Retina (tissue), 1 donor: ENCODE measurements at regions not wholly inside any gene's neighbourhood (a gene's known extent, or its start where the extent isn't known, plus 50 kb on each side); places are given as distances from the start of the nearest gene placed in this dataset.

ENCODE experiments used
- DNase-seq: peaks from one replicate; pipeline ENCODE4 v3.0.0-alpha.2; 2016

DNA sequence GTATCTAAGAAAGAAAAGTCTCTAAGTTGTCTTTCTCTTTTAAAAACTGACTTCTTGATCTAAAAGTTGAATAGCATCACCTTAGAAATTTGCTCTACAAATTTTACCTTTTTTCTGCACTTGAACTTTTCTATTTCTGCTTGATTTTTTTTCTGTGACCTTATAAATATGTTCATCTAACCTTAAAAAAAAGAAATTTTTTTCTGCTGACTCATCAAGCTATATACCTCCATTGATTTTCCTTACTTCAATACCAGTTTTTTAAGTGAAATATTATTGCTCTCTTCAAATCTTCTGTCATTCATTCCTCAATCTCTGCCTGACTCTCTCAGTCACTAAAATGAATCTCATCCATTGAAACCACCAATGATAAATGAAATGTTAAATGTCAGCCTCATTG, 910.1 kb downstream of the GALC start:
- DNase-seq = no peak

- DNase-seq = no peak
Observed at GRCh38 chr14:87081004-87081403, 912.0 kb downstream of the GALC start.

- no peak for DNase-seq
Observed at GRCh38 chr14:87080146-87080545, 912.8 kb downstream of the GALC start.

- no peak for DNase-seq
Observed at GRCh38 chr14:87079416-87079815, 913.6 kb downstream of the GALC start.

DNA sequence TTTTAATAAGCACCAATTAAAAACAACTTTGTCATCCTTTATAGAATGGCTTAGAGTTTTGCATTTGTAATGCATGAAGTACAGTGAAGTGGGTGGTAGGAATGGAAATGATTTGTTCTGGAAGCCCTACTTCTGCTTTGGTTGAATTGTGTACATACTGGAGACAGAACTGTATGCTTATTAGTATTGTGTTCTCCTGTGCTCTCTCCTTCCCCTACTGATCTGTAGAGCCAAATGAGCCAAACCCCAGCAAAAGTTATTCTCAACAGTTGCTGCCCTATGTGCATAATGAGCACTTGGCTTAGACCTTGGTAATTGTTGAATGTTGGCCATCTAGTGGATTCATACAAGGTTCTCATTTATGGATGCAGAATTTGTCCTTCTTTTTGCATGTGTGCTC, 916.1 kb downstream of the GALC start:
- DNase-seq = no peak

DNA sequence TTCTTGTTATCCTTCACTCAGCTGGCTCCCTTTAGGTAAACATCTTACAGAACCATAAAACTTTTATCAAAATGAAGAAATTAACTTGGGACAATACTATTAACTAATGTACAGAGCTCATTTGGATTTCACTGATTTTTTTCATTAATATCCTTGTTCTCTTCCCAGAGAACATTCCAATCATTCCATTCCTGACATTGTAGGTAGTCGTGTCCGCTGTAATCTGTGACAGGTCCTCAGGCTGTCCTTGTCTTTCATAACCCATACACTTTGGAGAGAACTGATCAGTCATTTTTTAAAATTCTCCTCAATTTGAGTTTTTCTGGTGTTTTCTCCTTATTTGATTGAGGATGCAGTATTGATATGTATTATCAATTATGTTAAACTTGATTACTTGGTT, 916.8 kb downstream of the GALC start:
- no peak for DNase-seq

- no peak for DNase-seq
Observed at GRCh38 chr14:87073880-87074570, 919.0 kb downstream of the GALC start.

DNA sequence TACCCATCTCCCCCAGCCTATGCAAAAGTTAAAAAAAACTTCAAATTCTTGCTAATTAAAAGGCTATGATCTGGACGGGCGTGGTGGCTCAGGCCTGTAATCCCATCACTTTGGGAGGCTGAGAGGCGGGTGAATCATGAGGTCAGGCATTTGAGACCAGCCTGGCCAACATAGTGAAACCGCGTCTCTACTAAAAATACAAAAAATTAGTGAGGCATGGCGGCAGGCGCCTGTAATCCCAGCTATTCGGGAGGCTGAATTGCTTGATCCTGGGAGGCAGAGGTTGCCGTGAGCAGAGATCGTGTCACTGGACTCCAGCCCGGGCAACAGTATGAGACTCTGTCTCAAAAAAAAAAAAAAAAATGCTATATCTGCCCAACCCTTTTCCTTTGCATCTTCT, 925.4 kb downstream of the GALC start:
- DNase-seq = no peak

- DNase-seq = no peak
Observed at GRCh38 chr14:87067061-87067460, 925.9 kb downstream of the GALC start.

DNA sequence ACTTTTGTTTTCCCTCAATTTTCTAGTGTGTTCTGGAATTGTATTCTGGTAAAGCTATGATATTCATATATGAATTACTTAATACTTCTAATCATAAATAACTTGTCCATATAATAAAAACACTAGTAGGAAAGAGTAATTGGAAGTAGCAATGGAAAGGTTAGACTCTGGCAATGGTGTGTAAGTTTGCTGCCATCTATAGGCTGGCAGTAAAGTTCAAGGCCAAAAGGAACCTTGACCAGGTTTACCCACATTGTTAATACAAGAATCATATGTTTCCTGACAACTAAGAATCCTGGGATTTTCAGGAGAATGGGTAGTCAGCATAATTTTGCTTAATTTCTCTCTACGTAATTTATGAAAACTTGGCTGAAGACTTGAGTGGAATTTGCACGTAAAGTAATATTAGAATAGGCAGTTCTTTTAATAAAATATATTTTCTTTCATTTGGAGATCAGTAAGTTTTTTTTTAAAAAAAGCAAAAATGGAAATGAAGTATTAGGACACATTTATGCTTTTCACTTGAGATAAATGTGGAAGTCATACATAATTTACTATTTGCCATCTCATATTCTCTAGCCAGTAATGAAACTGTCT, 926.7 kb downstream of the GALC start:
- no peak for DNase-seq

DNA sequence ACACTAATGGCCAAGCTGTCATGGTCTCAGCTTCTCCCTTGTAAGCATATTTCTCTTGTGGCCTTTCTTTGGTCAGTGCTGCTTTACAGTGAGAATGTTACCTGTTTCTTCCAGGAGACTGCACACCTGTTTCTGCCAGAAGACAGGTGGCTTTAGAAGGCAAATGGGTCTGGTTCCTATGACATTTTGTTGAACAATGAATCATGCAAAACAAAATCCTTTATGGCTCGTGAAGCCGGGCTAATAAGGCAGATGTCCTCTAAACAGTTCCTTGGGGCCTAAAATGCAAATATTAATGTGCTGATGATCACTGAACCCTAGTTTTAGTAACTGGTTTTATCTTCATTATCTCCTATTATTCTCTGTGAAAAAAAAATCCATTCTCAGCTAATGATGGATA, 927.6 kb downstream of the GALC start:
- DNase-seq = no peak

DNA sequence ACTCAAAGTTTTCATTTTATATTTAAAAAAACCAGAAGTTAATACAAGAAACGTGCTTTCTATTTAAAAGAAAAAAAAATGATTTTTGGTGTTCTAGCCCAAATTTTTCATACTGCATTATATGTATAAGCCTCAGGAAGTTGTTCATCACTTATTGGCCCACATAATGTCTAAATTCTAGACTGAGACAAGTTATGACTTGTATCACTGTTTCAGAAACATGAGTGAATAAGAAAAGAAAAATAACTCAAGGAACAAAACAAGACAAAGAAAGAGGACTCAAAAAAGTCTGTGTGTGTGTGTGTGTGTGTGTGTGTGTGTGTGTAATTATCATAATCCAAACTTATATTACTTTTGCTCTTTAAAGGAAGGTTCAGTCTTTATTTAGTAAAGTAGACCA, 929.8 kb downstream of the GALC start:
- no peak for DNase-seq

DNA sequence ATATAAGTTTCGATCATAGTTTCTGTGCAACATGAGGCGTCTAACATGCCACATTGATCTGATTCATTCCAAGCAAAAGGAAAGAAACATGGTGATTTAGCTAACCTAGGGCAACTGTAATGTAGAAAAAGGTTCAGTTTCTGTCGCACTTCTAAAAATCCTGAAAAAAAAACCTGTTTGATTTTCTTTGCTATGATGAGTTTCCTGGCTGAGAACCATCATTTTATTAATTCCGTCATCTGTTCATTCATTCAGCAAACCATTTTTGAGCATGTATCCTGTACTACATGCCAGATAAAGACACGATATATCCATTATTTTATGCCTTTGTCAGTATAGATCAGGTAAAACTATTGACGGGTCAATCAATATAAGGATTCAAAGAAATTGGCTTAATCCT, 932.6 kb downstream of the GALC start:
- DNase-seq = no peak

DNA sequence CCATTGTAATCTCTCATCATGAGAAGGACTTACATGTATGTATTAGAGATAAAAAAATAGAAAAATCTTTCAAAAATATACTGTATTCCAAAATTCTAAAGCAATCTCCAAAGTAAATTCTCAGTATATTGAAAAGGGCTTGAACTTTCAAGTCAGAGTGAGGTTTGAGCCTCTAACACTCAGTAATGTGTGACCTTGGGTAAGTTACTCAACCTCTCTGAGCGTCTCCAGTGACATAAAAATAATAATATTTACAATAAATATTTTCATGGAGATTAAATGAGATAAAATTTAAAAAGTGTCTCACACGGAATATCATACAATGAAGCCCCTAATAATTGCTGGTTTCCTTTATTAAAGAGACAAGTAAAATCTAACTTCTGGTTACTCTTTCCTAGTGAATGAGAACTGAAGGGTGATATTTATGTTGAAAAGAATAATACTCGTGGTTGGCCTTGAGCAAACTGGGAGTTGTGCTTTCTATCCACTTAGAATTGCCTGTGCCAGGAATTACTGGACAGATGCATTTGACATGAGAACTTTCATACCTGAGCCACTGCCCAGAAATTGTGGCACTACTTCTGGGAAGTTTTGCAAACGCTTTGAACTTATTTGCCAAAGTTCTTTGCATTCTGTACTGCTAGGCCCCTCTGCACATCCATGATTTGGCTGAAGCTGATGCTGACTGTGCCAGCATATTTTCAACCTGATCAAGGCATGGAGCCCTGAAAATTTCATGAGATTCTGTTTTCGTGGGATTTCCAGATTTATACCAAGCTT, 933.7 kb downstream of the GALC start:
- DNase-seq = no peak

DNA sequence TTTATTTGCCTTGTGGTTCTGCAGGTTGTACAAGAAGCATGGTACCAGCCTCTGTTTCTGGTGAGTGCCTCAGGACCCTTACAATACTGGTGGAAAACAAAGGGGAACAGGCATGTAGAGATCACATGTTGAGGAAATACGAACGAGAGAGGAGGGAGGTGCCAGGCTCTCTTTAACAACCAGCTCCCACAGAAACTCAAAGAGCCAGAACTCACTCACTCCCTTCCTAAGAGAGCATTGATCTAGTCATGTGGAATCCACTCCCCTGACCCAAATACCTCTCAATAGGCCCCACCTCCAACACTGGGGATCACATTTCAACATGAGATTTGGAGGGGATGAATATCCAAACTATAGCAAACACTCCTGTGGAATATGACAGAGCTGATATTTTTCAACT, 938.0 kb downstream of the GALC start:
- DNase-seq = no peak

DNA sequence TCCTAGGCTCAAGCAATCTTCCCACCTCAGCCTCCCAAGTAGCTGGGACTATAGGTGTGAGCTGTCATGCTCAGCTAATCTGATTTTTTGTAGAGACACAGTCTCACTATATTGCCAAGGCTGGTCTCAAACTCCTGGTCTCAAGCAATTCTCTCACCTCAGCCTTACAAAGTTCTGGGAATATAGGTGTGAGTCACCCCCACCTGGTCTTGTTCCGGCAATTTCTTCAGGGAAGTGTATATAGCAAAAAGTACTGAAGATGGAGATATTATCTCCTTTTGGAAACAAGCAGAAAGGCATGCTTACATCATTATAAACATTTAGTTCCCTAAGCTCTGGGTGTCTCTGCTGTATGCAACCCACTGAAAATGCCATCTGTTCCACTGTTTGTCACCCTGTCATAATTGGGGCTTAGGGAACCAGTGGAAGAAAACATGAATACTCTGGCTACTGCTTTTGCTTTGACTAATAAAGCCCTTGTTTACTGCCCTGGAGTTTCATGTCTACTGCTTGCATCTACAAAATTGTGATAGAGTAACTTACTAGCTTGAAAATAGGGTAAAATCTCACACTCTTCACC, 940.2 kb downstream of the GALC start:
- no peak for DNase-seq

- no peak for DNase-seq
Observed at GRCh38 chr14:87050421-87050820, 942.6 kb downstream of the GALC start.

- no peak for DNase-seq
Observed at GRCh38 chr14:87049950-87050349, 943.0 kb downstream of the GALC start.

- DNase-seq = no peak
Observed at GRCh38 chr14:87046960-87047359, 946.0 kb downstream of the GALC start.

- no peak for DNase-seq
Observed at GRCh38 chr14:87045956-87046355, 947.0 kb downstream of the GALC start.

DNA sequence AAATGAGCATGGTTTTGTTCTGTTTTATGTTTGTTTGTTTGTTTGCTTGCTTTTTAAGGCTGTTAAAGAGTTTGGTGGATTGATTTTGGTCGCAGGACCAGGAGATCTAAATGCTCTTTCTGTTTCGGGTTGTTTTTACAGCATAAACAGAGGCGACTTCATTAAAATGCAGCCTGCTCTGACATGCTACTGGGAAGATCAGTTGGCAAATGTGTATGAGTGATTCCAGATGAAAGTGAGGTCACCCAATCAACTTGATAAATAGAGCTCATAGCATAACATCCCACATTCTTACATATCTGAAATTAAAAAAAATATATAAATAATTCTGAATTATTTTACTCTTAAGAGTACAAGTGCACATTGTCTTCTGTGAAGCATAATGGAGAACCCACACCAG, 947.7 kb downstream of the GALC start:
- no peak for DNase-seq

DNA sequence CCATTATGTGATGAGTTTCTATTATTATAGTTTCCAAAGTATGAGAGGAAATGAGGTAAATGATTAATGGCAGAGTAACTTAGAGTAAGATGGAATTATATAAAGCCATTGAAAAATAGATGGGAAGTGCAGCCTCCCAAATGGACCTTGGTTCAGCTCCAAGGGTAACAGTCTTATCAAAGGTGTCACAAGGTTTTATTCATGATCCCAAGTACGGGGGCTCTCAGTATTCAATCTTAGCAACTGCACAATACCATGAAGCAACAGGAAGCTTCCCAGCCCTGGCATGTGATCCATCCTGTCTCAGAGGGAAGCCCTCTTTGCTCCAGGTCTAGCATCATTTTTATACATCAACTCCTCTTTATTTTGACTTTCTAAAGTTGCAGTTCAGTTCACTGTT, 948.2 kb downstream of the GALC start:
- no peak for DNase-seq

DNA sequence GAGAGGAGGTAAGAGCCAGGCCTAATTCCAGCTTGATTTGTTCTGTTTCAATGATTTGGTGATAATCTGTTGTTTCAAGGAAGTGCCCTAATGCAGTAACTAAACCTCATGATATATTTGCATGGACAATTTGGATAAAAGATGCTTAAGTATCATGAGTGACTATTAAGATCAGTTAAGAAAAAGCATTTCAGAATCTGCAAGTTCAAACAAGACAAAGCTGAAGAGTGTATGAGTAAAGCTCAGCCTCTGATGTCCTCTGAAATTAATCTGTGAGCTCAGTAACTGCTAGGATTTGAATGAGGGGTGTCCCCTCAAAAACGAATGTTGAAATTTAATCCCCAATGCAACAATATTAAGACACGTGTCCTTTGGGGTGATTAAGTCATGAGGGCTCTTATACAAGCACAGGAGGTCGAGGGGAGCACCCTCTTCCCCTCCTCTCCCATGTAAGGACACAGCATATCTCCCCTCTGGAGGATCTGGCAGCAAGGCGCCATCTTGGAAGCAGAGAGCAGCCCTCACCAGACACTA, 949.2 kb downstream of the GALC start:
- no peak for DNase-seq

DNA sequence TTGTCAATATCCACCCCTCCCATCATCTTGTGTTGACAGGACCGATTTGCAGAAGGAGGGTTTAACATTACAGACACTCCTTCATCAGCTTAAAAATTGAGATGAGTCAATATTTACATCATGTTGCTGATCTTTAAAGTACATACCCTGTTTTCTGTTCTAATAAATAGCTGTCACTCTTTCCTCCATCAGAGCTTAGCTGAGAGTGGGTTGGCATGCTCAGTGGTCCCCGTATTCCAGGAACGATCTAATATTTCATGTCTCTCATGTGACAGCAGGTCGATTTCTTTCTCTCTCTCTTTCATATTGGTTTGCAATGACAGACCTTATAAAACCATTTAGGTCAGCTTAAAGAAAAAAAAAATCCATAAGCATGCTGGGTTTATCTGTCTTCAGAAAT, 950.6 kb downstream of the GALC start:
- no peak for DNase-seq
